WTC11 (cell line): ENCODE measurements at regions not wholly inside any gene's neighbourhood (a gene's known extent, or its start where the extent isn't known, plus 50 kb on each side); places are given as distances from the start of the nearest gene placed in this dataset.

Experiments used
- ATAC-seq: fragments of 200-7000 bp; cut with Tn5 transposase; 2 replicates; pipeline ENCODE4 v1.10.0; 2021; ENCODE audit warnings: mild to moderate bottlenecking, moderate library complexity
- CTCF ChIA-PET: fragments of 300-600 bp; sonication (Branson Sonifier 250); formaldehyde crosslinking; loops from one replicate; lab custom pipeline; 2021; ENCODE audit warnings: antibody characterized with exemption; lab: Charles Lee
- POLR2A ChIA-PET: fragments of 350-600 bp; sonication (Branson Sonifier 250); formaldehyde crosslinking; loops from one replicate; lab custom pipeline; 2021; ENCODE audit warnings: antibody characterized with exemption; lab: Charles Lee
- DNase-seq: peaks from one replicate; pipeline ENCODE4 v3.0.0; 2021; ENCODE audit warnings: low spot score
- H3K27ac Mint-ChIP-seq: 2 replicates; pipeline ENCODE4 v1.8.0; 2021; ENCODE audit warnings: mixed read lengths
- H3K27me3 Mint-ChIP-seq: 2 replicates; pipeline ENCODE4 v1.8.0; 2021; ENCODE audit warnings: low read depth, mild to moderate bottlenecking, moderate library complexity, mixed read lengths
- H3K36me3 Mint-ChIP-seq: 2 replicates; pipeline ENCODE4 v1.8.0; 2021; ENCODE audit warnings: mixed read lengths
- H3K4me1 Mint-ChIP-seq: 2 replicates; pipeline ENCODE4 v1.8.0; 2022; ENCODE audit warnings: mixed read lengths
- H3K4me3 Mint-ChIP-seq: 2 replicates; pipeline ENCODE4 v1.8.0; 2021; ENCODE audit warnings: mild to moderate bottlenecking, moderate library complexity, mixed read lengths
- H3K9me3 Mint-ChIP-seq: 2 replicates; pipeline ENCODE4 v1.8.0; 2021; ENCODE audit warnings: mixed read lengths
- CBFB ChIP-seq: sonication (generic); formaldehyde crosslinking; IDR thresholded peaks from 2 replicates; pipeline ENCODE4 v1.8.1; 2022; ENCODE audit warnings: mild to moderate bottlenecking, low read depth, missing genetic modification reagents
- CREM ChIP-seq: sonication (generic); formaldehyde crosslinking; IDR thresholded peaks from 2 replicates; pipeline ENCODE4 v1.8.1; 2022; ENCODE audit warnings: mild to moderate bottlenecking, missing genetic modification reagents, moderate library complexity
- FOXK1 ChIP-seq: sonication (generic); formaldehyde crosslinking; IDR thresholded peaks from 2 replicates; pipeline ENCODE4 v1.8.0; 2022; ENCODE audit warnings: mild to moderate bottlenecking, moderate library complexity, missing genetic modification reagents
- GRHL2 ChIP-seq: fragments of 250-450 bp; sonication (Bioruptor Pico); IDR thresholded peaks from 2 replicates; pipeline ENCODE4 v1.8.0; 2022; ENCODE audit warnings: mild to moderate bottlenecking, moderate library complexity; ENCODE audit not compliant: insufficient replicate concordance, severe bottlenecking
- IRF1 ChIP-seq: sonication (generic); formaldehyde crosslinking; IDR thresholded peaks from 2 replicates; pipeline ENCODE4 v1.8.0; 2023; ENCODE audit warnings: missing genetic modification reagents
- MXD4 ChIP-seq: fragments of 250-450 bp; sonication (Bioruptor Pico); IDR thresholded peaks from 2 replicates; pipeline ENCODE4 v1.8.0; 2021; ENCODE audit warnings: mild to moderate bottlenecking, moderate library complexity, borderline replicate concordance
- NFATC4 ChIP-seq: fragments of 250-450 bp; sonication (Bioruptor Pico); IDR thresholded peaks from 2 replicates; pipeline ENCODE4 v1.9.0; 2021; ENCODE audit warnings: mild to moderate bottlenecking
- PRRX2 ChIP-seq: fragments of 250-450 bp; sonication (Bioruptor Pico); IDR thresholded peaks from 2 replicates; pipeline ENCODE4 v1.8.0; 2021; ENCODE audit warnings: mild to moderate bottlenecking
- STAT6 ChIP-seq: sonication (generic); formaldehyde crosslinking; conservative IDR thresholded peaks from 2 replicates; pipeline ENCODE4 v1.8.1; 2023; ENCODE audit warnings: mild to moderate bottlenecking, low read depth, missing genetic modification reagents, moderate library complexity
- TEAD1 ChIP-seq: sonication (generic); formaldehyde crosslinking; IDR thresholded peaks from 2 replicates; pipeline ENCODE4 v1.8.0; 2022; ENCODE audit warnings: mild to moderate bottlenecking, missing genetic modification reagents
- TP53 ChIP-seq: sonication (generic); formaldehyde crosslinking; IDR thresholded peaks from 2 replicates; pipeline ENCODE4 v1.8.1; 2023; ENCODE audit warnings: mild to moderate bottlenecking, missing genetic modification reagents
- ZNF232 ChIP-seq: sonication (generic); formaldehyde crosslinking; IDR thresholded peaks from 2 replicates; pipeline ENCODE4 v1.8.0; 2022; ENCODE audit warnings: mild to moderate bottlenecking, missing genetic modification reagents
- ZNF263 ChIP-seq: sonication (generic); formaldehyde crosslinking; IDR thresholded peaks from 2 replicates; pipeline ENCODE4 v1.8.1; 2022; ENCODE audit warnings: low read depth, mild to moderate bottlenecking, moderate library complexity, missing genetic modification reagents
- ZNF281 ChIP-seq: sonication (generic); formaldehyde crosslinking; IDR thresholded peaks from 2 replicates; pipeline ENCODE4 v1.8.0; 2023; ENCODE audit warnings: mild to moderate bottlenecking, missing genetic modification reagents
- ZNF671 ChIP-seq: fragments of 250-450 bp; sonication (Bioruptor Pico); IDR thresholded peaks from 2 replicates; pipeline ENCODE4 v1.8.0; 2021; ENCODE audit warnings: mild to moderate bottlenecking
- ZSCAN18 ChIP-seq: fragments of 250-450 bp; sonication (Bioruptor Pico); IDR thresholded peaks from 2 replicates; pipeline ENCODE4 v2.1.2; 2022; ENCODE audit warnings: mild to moderate bottlenecking, moderate library complexity
- TF ChIP-seq, protein P1 (sequence below): sonication (generic); formaldehyde crosslinking; IDR thresholded peaks from 2 replicates; pipeline ENCODE4 v1.8.1; 2023; ENCODE audit warnings: mild to moderate bottlenecking, missing genetic modification reagents

DNA sequence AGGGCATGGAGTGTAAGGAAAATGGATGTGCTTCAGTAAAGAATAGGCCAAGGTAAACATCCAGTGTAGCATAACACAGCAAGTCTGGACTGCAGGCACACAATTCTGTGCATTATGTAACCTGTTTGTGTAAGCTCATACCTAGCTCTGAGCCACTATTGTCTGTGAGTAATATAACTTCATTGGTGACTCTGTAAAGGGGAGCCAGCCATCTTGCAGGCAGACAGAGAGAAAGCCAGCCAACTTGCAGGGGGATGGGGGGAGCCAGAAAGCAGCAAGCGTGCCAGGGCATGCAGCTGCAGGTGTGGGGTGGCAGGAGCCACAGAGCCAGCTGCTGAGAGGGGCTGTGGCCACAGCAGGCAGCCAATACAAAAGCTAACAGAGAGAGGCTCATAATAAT is 449.2 kb downstream of the IPMK start (continued):
- TF ChIP-seq ZNF671 (CRISPR knock-in tag), result no peak
- TF ChIP-seq NFATC4 (CRISPR knock-in tag), result no peak
- no peak for TF ChIP-seq MXD4

DNA sequence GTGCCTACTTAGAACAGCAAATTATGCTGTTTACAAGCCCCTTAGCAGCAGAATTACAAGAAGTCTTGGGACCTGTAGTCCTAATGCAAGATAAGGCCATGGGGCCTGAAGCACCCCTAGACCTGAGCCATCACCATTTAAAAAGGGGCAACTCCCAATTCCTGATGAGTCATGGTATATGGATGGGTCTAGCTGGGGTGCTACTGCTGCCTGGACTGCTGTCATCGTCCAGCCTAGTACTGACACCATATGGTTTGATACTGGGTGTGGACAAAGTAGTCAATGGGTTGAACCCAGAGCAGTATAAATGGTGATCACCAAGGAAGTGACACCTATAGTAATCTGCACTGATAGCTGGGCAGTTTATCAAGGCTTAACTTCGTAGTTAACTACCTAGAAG is 450.0 kb downstream of the IPMK start:
- POLR2A ChIA-PET, result interaction anchor here (0.9 kb wide), 1 partner anchor 26 kb away, joined by 3 read pairs; no protein-coding TSS in a partner anchor
- 0 out of 2 replicates have a peak, but pooled peaks cover 2% of the 10 kb centered on the region for H3K4me1 Mint-ChIP-seq
- no peaks in the 10 kb centered on the region for H3K27me3 Mint-ChIP-seq
- CTCF ChIA-PET, result interaction anchor here (0.6 kb wide), 1 partner anchor 10 kb away, joined by 3 read pairs; no protein-coding TSS in a partner anchor
- no peaks in the 10 kb centered on the region for H3K36me3 Mint-ChIP-seq
- H3K4me3 Mint-ChIP-seq, result no peak overlapping the region
- ATAC-seq (no peak), DNase-seq (no peak)
- no peak overlapping the region for H3K27ac Mint-ChIP-seq
- peaks cover 11% of the 10 kb centered on the region for H3K9me3 Mint-ChIP-seq
- TF ChIP-seq TEAD1, result no peak
- no peak for TF ChIP-seq STAT6
- TF ChIP-seq CREM (CRISPR knock-in tag), result no peak
- TF ChIP-seq ZNF281, result no peak
- no peak for TF ChIP-seq IRF1
- no peak for TF ChIP-seq GRHL2 (CRISPR knock-in tag)
- TF ChIP-seq MXD4, result no peak
- TF ChIP-seq FOXK1 (CRISPR knock-in tag), result no peak
- no peak for TF ChIP-seq TP53 (CRISPR knock-in tag)
- TF ChIP-seq, protein P1, sequence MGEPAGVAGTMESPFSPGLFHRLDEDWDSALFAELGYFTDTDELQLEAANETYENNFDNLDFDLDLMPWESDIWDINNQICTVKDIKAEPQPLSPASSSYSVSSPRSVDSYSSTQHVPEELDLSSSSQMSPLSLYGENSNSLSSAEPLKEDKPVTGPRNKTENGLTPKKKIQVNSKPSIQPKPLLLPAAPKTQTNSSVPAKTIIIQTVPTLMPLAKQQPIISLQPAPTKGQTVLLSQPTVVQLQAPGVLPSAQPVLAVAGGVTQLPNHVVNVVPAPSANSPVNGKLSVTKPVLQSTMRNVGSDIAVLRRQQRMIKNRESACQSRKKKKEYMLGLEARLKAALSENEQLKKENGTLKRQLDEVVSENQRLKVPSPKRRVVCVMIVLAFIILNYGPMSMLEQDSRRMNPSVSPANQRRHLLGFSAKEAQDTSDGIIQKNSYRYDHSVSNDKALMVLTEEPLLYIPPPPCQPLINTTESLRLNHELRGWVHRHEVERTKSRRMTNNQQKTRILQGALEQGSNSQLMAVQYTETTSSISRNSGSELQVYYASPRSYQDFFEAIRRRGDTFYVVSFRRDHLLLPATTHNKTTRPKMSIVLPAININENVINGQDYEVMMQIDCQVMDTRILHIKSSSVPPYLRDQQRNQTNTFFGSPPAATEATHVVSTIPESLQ (CRISPR knock-in tag), result no peak
- no peak for TF ChIP-seq ZNF232
- no peak for TF ChIP-seq ZNF263 (CRISPR knock-in tag)
- no peak for TF ChIP-seq CBFB
- no peak for TF ChIP-seq ZSCAN18 (CRISPR knock-in tag)
- TF ChIP-seq PRRX2 (CRISPR knock-in tag), result no peak
- TF ChIP-seq ZNF671 (CRISPR knock-in tag), result no peak
